HepG2 (cell line): ENCODE measurements at regions not wholly inside any gene's neighbourhood (a gene's known extent, or its start where the extent isn't known, plus 50 kb on each side); places are given as distances from the start of the nearest gene placed in this dataset.

Experiments used
- ATAC-seq: fragments of 200-7000 bp; cut with Tn5 transposase; 3 replicates; pipeline ENCODE4 v1.9.1; 2020; ENCODE audit warnings: mild to moderate bottlenecking, moderate library complexity
- BruUV-seq: library from RNA; stranded (reverse); fragments of 400-500 nt; replicated peaks from 2 replicates; lab custom pipeline; 2021; lab: Mats Ljungman, UMichigan
- CTCF ChIA-PET: fragments of 300-600 bp; formaldehyde crosslinking; extraction: SDS; loops from one replicate; lab custom pipeline; 2021; ENCODE audit warnings: low total read pairs, inconsistent platforms, low intra/inter-chr PET ratio; lab: Yijun Ruan, JAX
- POLR2A ChIA-PET: fragments of 350-600 bp; sonication (Branson Sonifier 250); formaldehyde crosslinking; loops from one replicate; lab custom pipeline; 2020; ENCODE audit warnings: antibody characterized with exemption, inconsistent platforms; lab: Yijun Ruan, JAX
- DNase-seq: peaks from one replicate; pipeline ENCODE4 v3.0.0-alpha.2; 2015; ENCODE audit warnings: low spot score
- FAIRE-seq: peaks from 3 replicates; lab custom pipeline; 2011; peaks lifted over from hg19 to GRCh38; lab: Jason Lieb, UNC
- H2AFZ ChIP-seq: one replicate; pipeline ENCODE4 v1.6.1; 2011; ENCODE audit warnings: low read length, inconsistent platforms
- H3K27ac ChIP-seq: fragments of 300-600 bp; 3 replicates; pipeline ENCODE4 v1.8.0; 2011; ENCODE audit warnings: mixed run types, mild to moderate bottlenecking, mixed read lengths, low read length, inconsistent platforms; ENCODE audit not compliant: insufficient read depth; ENCODE audit errors: extremely low read length
- H3K27me3 ChIP-seq, 2 experiments: fragments of 200-600 bp in 1 of 2; 2 replicates in 1 of 2; 3 replicates in 1 of 2; pipeline versions ENCODE4 v1.6.0 to v1.8.0; 2011; ENCODE audit warnings: low read length in 2 of 2, mild to moderate bottlenecking in 2 of 2, moderate library complexity in 2 of 2, inconsistent platforms in 1 of 2; ENCODE audit not compliant: insufficient read depth in 2 of 2, control insufficient read depth in 1 of 2
- H3K36me3 ChIP-seq, 2 experiments: fragments of 200-600 bp in 1 of 2; replicated peaks in 1 of 2; 2 replicates in 1 of 2; 3 replicates in 1 of 2; pipeline versions ENCODE4 v1.5.1 to v1.8.0; 2011; ENCODE audit warnings: low read length in 2 of 2, inconsistent platforms in 1 of 2; ENCODE audit not compliant: insufficient read depth in 2 of 2, control insufficient read depth in 1 of 2
- H3K4me1 ChIP-seq: 2 replicates; pipeline ENCODE4 v1.5.1; 2012; ENCODE audit warnings: low read length, inconsistent platforms; ENCODE audit not compliant: insufficient read depth
- H3K4me2 ChIP-seq: 2 replicates; pipeline ENCODE4 v1.6.0; 2011; ENCODE audit warnings: low read depth, low read length, inconsistent platforms
- H3K4me3 ChIP-seq, 3 experiments: fragments of 200-600 bp in 1 of 3; sonication (generic), shearing (Covaris generic) in 1 of 3; replicated peaks in 1 of 3; 2 replicates each; pipeline ENCODE4 v1.5.1; 2011 to 2016; ENCODE audit warnings: low read length in 3 of 3, inconsistent platforms in 2 of 3, low read depth in 2 of 3, mild to moderate bottlenecking in 2 of 3, control low read depth in 1 of 3, mixed read lengths in 1 of 3; ENCODE audit not compliant: insufficient read depth in 1 of 3
- H3K79me2 ChIP-seq: one replicate; pipeline ENCODE4 v1.6.1; 2011; ENCODE audit warnings: low read length, inconsistent platforms; ENCODE audit not compliant: insufficient read depth
- H3K9ac ChIP-seq: 2 replicates; pipeline ENCODE4 v1.6.0; 2011; ENCODE audit warnings: mild to moderate bottlenecking, low read depth, low read length, inconsistent platforms; ENCODE audit not compliant: insufficient read depth
- H3K9me3 ChIP-seq: 2 replicates; pipeline ENCODE4 v1.5.1; 2012; ENCODE audit warnings: mild to moderate bottlenecking, low read length
- H4K20me1 ChIP-seq: 2 replicates; pipeline ENCODE4 v1.6.0; 2011; ENCODE audit warnings: inconsistent platforms, mild to moderate bottlenecking, low read length, moderate library complexity; ENCODE audit not compliant: insufficient read depth
- LRRFIP1 ChIP-seq: sonication (generic); formaldehyde crosslinking; conservative IDR thresholded peaks from 2 replicates; pipeline ENCODE4 v1.4.0; 2020; ENCODE audit warnings: missing genetic modification reagents
- NBN ChIP-seq: fragments of 450-650 bp; conservative IDR thresholded peaks from 2 replicates; pipeline ENCODE4 v1.6.1; 2017
- STAT5B ChIP-seq: sonication (generic); formaldehyde crosslinking; IDR thresholded peaks from 2 replicates; pipeline ENCODE4 v1.4.0; 2020; ENCODE audit warnings: missing genetic modification reagents
- ZNF280B ChIP-seq: sonication (generic); formaldehyde crosslinking; IDR thresholded peaks from 2 replicates; pipeline ENCODE4 v1.5.0; 2020; ENCODE audit warnings: missing genetic modification reagents, mild to moderate bottlenecking, borderline replicate concordance
- ZNF337 ChIP-seq: sonication (generic); formaldehyde crosslinking; IDR thresholded peaks from 2 replicates; pipeline ENCODE4 v1.5.1; 2020; ENCODE audit warnings: missing genetic modification reagents, low read depth, mild to moderate bottlenecking, borderline replicate concordance
- WGBS: methylation state at CpG from one replicate; pipeline ENCODE4 v1.1.6; 2017; ENCODE audit warnings: low lambda C conversion rate; 5-methylcytosine and 5-hydroxymethylcytosine counted together
- in situ Hi-C: cut with HindIII; loops from 2 replicates; pipeline ENCODE4 v1.10.0; 2017; ENCODE audit warnings: low pct_unique_long_range_greater_than_20kb; ENCODE audit not compliant: extremely low pct_ligation_motif_present
- intact Hi-C: fragments of 100-400 bp; cut with micrococcal nuclease; formaldehyde crosslinking; loops from one replicate; pipeline ENCODE4 v1.10.0; 2022; ENCODE audit not compliant: unreplicated experiment
- TF ChIP-seq, protein P1 (sequence below): sonication (generic); formaldehyde crosslinking; IDR thresholded peaks from 2 replicates; pipeline ENCODE4 v1.8.1; 2023; ENCODE audit warnings: missing genetic modification reagents, mild to moderate bottlenecking, borderline replicate concordance

- TF ChIP-seq ZNF280B (CRISPR knock-in tag) = no peak
- no peak for TF ChIP-seq LRRFIP1 (CRISPR knock-in tag)
- no peak for TF ChIP-seq ZNF337 (CRISPR knock-in tag)
- TF ChIP-seq, all 625 proteins: peak for 0
Observed at GRCh38 chr3:71903936-71904335, 119.0 kb upstream of the PROK2 start (continued).

DNA sequence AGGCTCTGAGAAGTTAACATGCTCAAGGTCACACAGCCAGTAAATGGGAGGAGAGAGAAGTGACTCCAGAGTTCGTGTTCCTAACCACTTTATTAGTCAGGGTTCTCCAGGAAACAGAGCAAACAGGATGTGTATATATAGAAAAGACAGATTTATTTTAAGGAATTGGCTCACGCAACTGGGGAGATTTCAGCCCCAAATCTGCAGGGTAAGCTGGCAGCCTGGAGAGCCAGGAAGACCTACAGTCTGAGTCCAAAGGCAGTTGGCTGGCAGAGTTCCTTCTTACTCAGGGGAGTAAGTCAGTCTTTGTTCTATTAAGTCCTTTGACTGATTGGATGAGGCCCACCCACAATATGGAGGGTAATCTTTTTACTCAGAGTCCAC is 118.2 kb upstream of the PROK2 start:
- BruUV-seq = no TSS peak
- H3K4me3 ChIP-seq = no peak overlapping the region
- intact Hi-C loops = no loop called here
- no peak overlapping the region for H3K4me2 ChIP-seq
- POLR2A ChIA-PET = no interaction called here
- WGBS = 20% methylated on average over 2 of the region's 2 CpGs
- DNase-seq = no peak
- H4K20me1 ChIP-seq = no peaks in the 10 kb centered on the region
- H3K36me3 ChIP-seq = no peaks in the 10 kb centered on the region
- H3K27ac ChIP-seq = no peak overlapping the region
- no peak for FAIRE-seq
- H2AFZ ChIP-seq = no peak overlapping the region
- no peaks in the 10 kb centered on the region for H3K9me3 ChIP-seq
- no peak for TF ChIP-seq NBN
- TF ChIP-seq STAT5B (CRISPR knock-in tag) = no peak
- TF ChIP-seq, protein P1, sequence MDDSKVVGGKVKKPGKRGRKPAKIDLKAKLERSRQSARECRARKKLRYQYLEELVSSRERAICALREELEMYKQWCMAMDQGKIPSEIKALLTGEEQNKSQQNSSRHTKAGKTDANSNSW (CRISPR knock-in tag) = no peak
- TF ChIP-seq, all 625 proteins: peak for 0
- CTCF ChIA-PET = no interaction called here
- Histone ChIP-seq H3K27me3 (peaks cover 0 to 10% of the 10 kb centered on the region in 2 experiments; a peak in 1 of 5 replicates), H3K79me2 (no peaks in the 10 kb centered on the region), H3K4me1 (peaks cover 20% of the 10 kb centered on the region), H3K9ac (no peak overlapping the region)
- in situ Hi-C loops = no loop called here
- no peak for ATAC-seq
